ENCODE measurements at regions not wholly inside any gene's neighbourhood (a gene's known extent, or its start where the extent isn't known, plus 50 kb on each side); places are given as distances from the start of the nearest gene placed in this dataset.

GRCh38 chr12:111222523-111222922 is 146.4 kb downstream of the PHETA1 start:
- H3K27ac Mint-ChIP-seq (ENCODE audit: unreplicated experiment) = no peak overlapping the region
- no peak for DNase-seq (ENCODE audit: low read depth, low spot score)
- H3K9me3 Mint-ChIP-seq = no peaks in the 10 kb centered on the region
- H3K36me3 Mint-ChIP-seq (ENCODE audit: low read depth) = no peaks in the 10 kb centered on the region
- H3K27me3 Mint-ChIP-seq (ENCODE audit: low read depth) = no peaks in the 10 kb centered on the region
- peaks cover 14% of the 10 kb centered on the region for H3K4me1 Mint-ChIP-seq
- TF ChIP-seq, protein P1, sequence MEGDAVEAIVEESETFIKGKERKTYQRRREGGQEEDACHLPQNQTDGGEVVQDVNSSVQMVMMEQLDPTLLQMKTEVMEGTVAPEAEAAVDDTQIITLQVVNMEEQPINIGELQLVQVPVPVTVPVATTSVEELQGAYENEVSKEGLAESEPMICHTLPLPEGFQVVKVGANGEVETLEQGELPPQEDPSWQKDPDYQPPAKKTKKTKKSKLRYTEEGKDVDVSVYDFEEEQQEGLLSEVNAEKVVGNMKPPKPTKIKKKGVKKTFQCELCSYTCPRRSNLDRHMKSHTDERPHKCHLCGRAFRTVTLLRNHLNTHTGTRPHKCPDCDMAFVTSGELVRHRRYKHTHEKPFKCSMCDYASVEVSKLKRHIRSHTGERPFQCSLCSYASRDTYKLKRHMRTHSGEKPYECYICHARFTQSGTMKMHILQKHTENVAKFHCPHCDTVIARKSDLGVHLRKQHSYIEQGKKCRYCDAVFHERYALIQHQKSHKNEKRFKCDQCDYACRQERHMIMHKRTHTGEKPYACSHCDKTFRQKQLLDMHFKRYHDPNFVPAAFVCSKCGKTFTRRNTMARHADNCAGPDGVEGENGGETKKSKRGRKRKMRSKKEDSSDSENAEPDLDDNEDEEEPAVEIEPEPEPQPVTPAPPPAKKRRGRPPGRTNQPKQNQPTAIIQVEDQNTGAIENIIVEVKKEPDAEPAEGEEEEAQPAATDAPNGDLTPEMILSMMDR (conservative IDR thresholded peaks at IDR 0.05) = no peak
- H3K4me3 Mint-ChIP-seq = no peak overlapping the region

GRCh38 chr12:111222027-111222414 is 146.9 kb downstream of the PHETA1 start:
- DNase-seq (ENCODE audit: low read depth, low spot score) = no peak
- Mint-ChIP-seq H3K9me3 (no peaks in the 10 kb centered on the region), H3K4me3 (no peak overlapping the region), H3K27ac (ENCODE audit: unreplicated experiment) (no peak overlapping the region), H3K4me1 (peaks cover 14% of the 10 kb centered on the region), H3K36me3 (ENCODE audit: low read depth) (no peaks in the 10 kb centered on the region), H3K27me3 (ENCODE audit: low read depth) (peaks cover 2% of the 10 kb centered on the region)
- TF ChIP-seq, protein P1 (conservative IDR thresholded peaks at IDR 0.05) = no peak

DNA sequence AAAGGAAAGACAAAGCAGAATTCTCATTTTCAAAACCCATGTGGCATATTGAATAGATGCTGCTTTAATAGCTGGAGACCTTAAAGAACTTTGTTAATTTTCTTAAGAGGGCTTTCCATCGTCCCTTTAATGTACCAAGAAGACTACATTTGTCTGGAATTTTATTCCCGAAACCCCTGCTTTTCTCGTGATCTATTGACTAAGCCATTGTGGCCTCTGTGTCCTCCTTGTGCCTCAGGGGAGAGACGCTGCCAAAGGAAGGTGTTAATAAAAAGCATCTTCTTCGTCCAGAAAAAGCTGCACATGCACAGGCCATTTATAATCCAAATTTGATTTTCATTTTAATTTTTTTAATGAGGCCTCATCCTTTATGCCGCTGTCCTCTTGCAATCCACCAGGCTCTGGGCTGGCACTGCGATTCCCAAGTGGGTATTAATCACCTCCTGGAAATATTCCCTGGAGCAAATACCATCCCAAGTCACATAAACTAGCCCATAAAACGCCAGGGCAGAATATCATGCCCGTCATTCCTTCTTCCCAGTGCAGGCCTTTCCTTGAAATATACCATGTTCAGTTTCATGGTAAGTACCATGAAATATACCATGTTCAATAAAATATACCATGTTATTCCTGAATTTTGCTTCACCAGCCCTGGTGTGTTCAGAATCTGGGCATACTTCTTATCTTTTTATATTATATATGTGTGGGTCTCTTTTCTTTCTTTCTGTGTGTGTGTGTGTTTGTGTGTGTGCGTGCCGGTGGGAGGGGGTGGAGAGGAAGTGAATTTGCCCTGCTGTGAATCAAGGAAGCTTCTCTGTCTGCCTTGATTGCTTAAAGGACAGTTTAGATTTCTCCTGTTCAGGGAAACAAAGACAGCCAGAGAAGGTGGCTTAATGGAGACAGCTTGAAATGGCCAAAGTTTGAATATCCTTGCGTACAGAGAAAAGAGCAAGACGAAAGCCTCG is 147.6 kb downstream of the PHETA1 start:
- Mint-ChIP-seq H3K27me3 (ENCODE audit: low read depth) (peaks cover 9% of the 10 kb centered on the region), H3K4me3 (no peak overlapping the region), H3K9me3 (no peaks in the 10 kb centered on the region), H3K36me3 (ENCODE audit: low read depth) (no peaks in the 10 kb centered on the region), H3K4me1 (peaks cover 14% of the 10 kb centered on the region), H3K27ac (ENCODE audit: unreplicated experiment) (no peak overlapping the region)
- no peak for DNase-seq (ENCODE audit: low read depth, low spot score)
- TF ChIP-seq, protein P1 (conservative IDR thresholded peaks at IDR 0.05) = no peak

GRCh38 chr12:111220363-111220762 is 148.5 kb downstream of the PHETA1 start:
- H3K4me1 Mint-ChIP-seq = peaks cover 14% of the 10 kb centered on the region
- no peak overlapping the region for H3K27ac Mint-ChIP-seq (ENCODE audit: unreplicated experiment)
- H3K9me3 Mint-ChIP-seq = no peaks in the 10 kb centered on the region
- peaks cover 9% of the 10 kb centered on the region for H3K27me3 Mint-ChIP-seq (ENCODE audit: low read depth)
- no peak for DNase-seq (ENCODE audit: low read depth, low spot score)
- TF ChIP-seq, protein P1 (conservative IDR thresholded peaks at IDR 0.05) = no peak
- H3K36me3 Mint-ChIP-seq (ENCODE audit: low read depth) = no peaks in the 10 kb centered on the region
- H3K4me3 Mint-ChIP-seq = no peak overlapping the region

DNA sequence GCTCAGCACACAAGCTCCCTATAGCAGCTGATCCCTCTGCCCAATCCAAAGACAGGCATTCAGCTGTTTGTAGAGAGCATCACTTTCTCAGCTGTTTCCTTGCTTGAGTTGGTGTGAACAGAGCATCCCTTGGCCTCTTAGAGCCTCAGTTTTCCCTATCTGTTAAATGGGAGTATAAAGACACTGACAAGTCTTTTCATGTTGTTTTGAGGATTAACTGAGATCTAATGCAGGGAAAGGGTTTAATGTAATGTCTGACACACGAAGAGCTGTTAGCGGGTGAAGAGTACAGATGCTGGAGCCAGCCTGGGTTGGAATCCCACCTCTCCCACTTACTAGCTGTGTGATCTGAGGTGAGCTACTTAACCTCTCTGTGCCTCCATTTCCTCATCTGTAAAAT is 149.5 kb downstream of the PHETA1 start:
- no peak overlapping the region for H3K4me3 Mint-ChIP-seq
- peaks cover 14% of the 10 kb centered on the region for H3K4me1 Mint-ChIP-seq
- no peak for DNase-seq (ENCODE audit: low read depth, low spot score)
- H3K27ac Mint-ChIP-seq (ENCODE audit: unreplicated experiment) = no peak overlapping the region
- H3K27me3 Mint-ChIP-seq (ENCODE audit: low read depth) = peaks cover 13% of the 10 kb centered on the region
- no peaks in the 10 kb centered on the region for H3K36me3 Mint-ChIP-seq (ENCODE audit: low read depth)
- TF ChIP-seq, protein P1 (conservative IDR thresholded peaks at IDR 0.05) = no peak
- H3K9me3 Mint-ChIP-seq = no peaks in the 10 kb centered on the region

Measured in neural crest cell (in vitro differentiated cells).